ENCODE measurements at regions not wholly inside any gene's neighbourhood (a gene's known extent, or its start where the extent isn't known, plus 50 kb on each side); places are given as distances from the start of the nearest gene placed in this dataset.

- no peak for DNase-seq (ENCODE audit: low spot score)
Measured at GRCh38 chr6:105991561-105992314, 94.4 kb upstream of the PRDM1 start.

DNA sequence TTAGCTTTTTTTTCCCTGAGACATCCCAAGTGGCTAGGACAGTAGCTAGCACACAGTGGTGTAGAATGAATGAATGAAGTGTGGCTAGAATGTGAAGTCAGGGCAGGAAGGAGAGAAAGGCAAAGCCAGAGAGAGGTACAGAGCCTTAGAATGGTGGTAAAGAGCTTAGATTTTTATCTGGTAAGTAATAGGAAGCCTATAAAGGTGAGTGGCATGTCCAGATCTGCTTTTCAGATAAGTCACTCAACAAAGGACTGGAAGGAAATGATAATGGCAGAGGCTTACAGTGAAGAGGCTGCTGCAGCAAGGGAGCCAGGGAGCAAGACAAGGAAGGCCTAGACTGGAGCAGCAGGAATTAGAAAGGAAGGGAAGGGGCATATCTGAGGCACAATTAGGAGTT, 96.0 kb upstream of the PRDM1 start:
- no peak for DNase-seq (ENCODE audit: low spot score)

GRCh38 chr6:105988812-105989577, 97.1 kb upstream of the PRDM1 start:
- DNase-seq (ENCODE audit: low spot score), result no peak

GRCh38 chr6:105988321-105988720, 97.8 kb upstream of the PRDM1 start:
- DNase-seq (ENCODE audit: low spot score), result no peak

GRCh38 chr6:105987516-105987915, 98.6 kb upstream of the PRDM1 start:
- no peak for DNase-seq (ENCODE audit: low spot score)

- DNase-seq (ENCODE audit: low spot score), result no peak
Measured at GRCh38 chr6:105986998-105987397, 99.1 kb upstream of the PRDM1 start.

DNA sequence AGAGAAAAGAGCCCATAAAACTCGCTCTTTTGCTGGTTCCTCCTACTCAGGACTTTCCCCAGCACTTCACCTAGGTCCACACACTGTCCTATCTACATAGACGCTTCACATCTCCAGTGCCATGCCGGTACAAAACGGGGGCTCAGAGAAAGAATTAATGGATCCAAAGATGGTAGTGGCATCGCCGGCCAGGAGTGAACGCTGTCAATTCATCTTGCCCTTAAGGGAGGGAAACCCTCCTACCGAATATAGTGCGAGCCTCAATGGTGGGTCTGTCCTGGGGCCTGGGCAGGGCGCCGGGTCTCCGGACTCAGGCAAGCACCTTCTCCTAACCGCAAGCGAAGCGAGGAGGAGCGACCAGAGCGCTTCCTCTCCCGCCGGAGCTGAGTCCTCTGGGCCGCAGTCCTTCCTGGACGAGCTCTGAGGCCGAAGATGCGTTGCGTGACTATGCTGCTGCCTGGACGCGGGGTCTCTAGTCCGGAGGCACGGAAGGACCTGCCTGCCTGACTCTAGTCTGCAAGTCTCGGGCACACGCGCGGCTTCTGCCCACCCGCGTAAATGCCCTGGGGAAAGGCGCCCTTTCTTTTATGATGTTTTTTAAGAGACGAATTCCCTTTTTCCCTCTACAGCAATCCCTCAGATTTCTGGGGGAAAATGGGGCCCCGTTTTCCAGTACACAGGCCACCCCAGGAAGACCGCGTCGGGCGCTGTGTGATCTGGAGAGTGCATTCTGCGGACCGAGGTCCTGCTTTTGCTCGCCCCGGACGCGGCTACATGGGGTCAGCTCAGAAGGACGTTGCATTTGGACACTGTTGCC, 100.1 kb upstream of the PRDM1 start:
- no peak for DNase-seq (ENCODE audit: low spot score)

DNA sequence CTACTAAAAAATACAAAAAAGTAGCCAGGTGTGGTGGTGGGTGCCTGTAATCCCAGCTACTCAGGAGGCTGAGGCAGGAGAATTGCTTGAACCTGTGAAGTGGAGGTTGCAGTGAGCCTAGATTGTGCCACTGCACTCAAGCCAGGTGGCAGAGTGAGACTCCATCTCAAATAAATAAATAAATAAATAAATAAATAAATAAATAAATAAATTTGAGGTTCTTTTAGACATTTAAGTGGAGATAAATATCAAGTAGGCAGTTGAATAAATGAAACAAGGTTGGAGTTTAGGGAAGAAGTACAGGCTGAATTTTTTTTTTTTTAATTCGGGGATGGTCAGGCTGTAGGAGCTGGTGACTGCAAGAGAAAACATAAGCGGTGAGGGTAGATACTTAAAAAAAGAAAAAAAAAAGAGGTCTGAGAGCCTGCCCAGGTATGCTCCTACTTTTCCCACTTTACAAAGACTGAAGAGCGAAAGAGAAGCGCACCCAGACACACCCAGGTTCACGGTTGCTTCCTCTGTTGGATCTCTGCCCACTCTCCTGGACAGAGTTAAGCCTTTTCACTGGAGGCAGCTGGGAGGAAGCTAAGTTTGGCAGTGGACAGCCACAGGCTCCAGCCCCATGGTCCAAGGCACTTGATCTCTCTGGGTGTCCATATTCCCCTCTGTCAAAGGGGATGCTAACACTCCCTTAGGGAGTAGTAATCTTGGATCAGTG, 100.9 kb upstream of the PRDM1 start:
- DNase-seq (ENCODE audit: low spot score), result no peak

GRCh38 chr6:105983763-105984162, 102.4 kb upstream of the PRDM1 start:
- DNase-seq (ENCODE audit: low spot score), result no peak

- no peak for DNase-seq (ENCODE audit: low spot score)
Measured at GRCh38 chr6:105982761-105983540, 103.2 kb upstream of the PRDM1 start.

GRCh38 chr6:105981888-105982358, 104.2 kb upstream of the PRDM1 start:
- no peak for DNase-seq (ENCODE audit: low spot score)

DNA sequence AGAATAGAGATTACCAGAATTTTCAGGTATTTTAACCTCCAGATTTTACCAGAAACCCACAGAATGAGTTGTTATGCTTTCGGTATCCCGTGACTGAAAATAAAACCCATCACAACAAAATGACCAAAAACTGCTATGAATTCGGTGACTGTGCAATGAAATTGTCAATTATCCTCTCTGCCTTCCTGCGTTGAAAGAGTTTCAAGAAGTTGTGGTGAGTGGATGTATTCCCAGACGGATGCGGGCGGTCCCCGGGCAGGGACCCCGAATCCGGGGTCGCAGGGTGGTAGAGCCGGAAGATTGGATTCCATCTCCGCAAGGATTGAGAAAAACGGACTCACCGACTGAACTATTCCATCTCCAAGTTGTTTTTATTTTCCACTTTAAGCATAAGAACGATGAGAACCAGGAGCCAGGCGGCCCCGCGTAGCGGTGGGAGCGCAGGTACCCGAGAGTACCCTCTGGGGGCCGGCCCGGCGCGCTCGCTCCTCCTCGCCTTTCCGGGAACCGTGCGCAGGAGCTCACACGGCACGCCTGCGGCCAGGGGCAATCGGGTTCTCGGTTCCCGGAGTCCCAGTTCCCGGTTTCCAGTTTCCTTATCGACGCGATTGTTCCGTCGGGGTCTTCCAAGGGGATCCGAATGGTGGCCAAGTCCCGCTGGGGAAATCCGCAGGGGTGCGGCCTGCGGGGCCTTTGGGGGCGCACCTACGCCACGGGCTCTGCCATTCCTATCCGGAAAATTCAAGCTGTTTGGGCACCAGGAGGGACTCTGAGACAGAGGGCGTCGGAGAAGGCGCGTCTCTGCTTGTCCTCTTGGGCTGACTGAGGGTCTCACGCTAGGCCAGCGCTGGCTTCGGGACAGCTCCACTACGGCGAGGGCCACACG, 104.9 kb upstream of the PRDM1 start:
- no peak for DNase-seq (ENCODE audit: low spot score)

DNA sequence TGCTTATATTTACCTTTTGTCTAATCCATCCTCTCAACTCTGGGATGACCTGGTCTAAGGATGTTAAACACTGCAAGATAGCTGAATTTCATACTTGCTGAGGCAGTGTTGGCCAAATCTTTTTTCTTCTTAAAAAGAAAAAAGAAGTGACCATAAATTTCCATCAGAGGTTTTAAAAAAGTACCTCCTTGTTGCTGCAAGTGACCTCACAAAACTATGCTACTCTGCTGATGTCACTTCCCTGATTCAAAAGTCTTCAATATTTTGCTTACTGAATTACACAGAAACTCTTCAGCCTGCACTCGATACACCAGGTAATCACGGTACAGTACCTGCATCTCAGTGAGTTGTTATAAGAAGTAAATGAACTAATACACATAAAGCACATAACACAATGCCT, 107.2 kb upstream of the PRDM1 start:
- DNase-seq (ENCODE audit: low spot score), result no peak

DNA sequence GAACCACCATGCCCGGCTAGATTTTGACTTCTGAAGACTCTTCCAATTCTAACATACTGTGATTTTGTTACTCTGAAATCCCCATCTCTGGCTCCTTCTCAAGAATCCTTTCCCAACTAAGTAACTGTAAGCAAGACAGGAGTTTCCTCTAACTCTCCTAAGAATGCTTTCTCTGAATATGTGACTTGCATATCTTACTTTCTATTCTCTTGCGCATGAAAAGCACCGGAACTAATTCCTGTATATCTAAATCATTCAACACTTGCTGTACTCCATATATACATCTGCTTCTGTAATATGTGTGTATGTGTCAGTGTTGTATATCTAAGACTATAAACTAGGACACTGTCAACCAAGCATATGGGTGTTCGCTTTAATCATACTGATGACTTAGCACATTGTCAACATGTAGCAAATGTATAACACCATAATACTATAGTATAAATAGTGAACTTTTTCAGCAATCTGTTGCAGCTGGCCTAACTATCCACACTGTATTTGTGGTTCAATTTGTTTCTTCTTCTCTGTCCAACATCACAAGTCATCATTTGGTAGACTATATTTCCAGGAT, 108.1 kb upstream of the PRDM1 start:
- DNase-seq (ENCODE audit: low spot score), result no peak

DNA sequence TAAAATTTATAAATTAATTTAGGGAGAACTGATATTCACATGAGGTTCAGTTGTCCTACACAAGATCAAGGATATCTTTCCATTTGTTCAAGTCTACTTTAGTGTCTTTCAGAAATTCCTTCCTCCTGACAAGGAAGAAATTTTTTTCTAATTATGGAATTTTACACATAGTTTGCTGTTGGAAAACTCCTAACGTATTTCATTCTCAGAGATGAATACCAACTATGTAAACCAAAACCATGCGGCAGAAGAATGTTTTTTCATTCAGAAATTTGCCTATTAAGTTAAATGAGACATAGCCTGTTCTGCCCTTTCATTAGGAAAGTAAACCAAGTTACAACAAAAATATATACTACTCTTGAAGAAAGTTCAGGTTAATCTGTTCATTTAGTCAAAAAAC, 111.2 kb upstream of the PRDM1 start:
- DNase-seq (ENCODE audit: low spot score), result no peak

DNA sequence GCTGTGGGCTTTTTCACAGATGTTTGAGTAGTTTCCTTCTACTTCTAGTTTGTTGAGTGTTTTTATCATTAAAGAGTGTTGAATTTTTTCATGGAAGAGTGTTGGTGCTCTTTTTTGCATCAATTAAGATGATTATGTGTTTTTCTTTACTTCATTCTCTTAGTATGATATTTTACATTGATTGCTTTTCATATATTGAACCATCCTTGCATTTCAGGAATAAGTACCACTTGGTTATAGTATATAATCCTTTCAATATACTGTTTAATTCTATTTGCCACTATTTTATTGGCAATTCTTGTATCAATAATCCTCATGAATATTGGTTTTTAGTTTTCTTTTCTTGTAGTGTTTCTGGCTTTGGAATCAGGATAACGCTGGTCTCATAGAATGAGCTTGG, 113.7 kb upstream of the PRDM1 start:
- DNase-seq (ENCODE audit: low spot score), result no peak

DNA sequence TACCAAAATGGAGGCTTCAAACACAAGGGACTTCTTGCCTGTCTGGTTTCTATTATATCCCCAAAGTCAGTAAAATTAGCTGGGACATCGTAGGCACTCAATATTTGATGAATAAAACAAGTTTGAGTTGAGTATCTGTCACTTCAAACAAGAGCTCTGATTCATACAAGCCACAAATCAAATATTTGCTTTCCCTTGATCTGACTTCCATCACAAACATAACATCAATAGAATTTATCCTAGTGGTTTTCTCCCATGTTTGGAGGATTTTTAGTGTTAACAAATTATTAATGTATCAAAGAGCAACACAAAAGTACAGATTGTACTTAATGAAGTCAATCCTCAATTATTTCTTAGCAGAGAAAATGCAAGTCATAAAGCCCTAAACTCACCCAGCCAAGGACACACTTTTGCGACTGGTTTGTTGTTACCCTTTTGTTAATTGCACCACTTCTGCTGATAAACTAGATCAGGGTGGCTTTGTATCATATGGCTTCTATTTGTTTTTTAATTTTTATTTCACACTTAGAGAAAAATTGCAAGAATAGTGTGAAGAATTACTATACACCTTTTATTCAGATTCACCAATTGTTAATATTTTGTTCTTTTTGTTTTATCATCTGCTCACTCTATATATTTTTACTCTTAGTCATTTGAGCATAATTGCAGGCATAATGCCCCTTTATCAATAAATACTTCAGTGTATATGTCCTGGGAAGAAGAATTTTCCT, 117.4 kb upstream of the PRDM1 start:
- no peak for DNase-seq (ENCODE audit: low spot score)

- DNase-seq (ENCODE audit: low spot score), result no peak
Measured at GRCh38 chr6:105967917-105968602, 118.1 kb upstream of the PRDM1 start.
